Thyroid gland (tissue), 4 donors: ENCODE measurements at regions not wholly inside any gene's neighbourhood (a gene's known extent, or its start where the extent isn't known, plus 50 kb on each side); places are given as distances from the start of the nearest gene placed in this dataset.
A peak's percentile ranks its signal among the peaks of the same experiment; 100 is the strongest.

ENCODE experiments used
- DNase-seq, 2 donors: peaks; one replicate each; pipeline ENCODE4 v3.0.0-alpha.2; 2019
- H3K27ac ChIP-seq, 3 donors: fragments of 200-600 bp; sonication (generic); 1 replicate in 2 of 3; 2 replicates in 1 of 3; pipeline ENCODE4 v1.5.1; 2016 to 2019; ENCODE audit warnings: mild to moderate bottlenecking in 1 of 3, moderate library complexity in 1 of 3
- H3K27me3 ChIP-seq: fragments of 200-600 bp; sonication (generic); one replicate; pipeline ENCODE4 v1.5.1; 2019
- H3K36me3 ChIP-seq, 2 donors: fragments of 200-600 bp; sonication (generic); one replicate each; pipeline ENCODE4 v1.5.1; 2016 to 2019
- H3K4me1 ChIP-seq, 2 donors: fragments of 200-600 bp; sonication (generic); one replicate each; pipeline ENCODE4 v1.5.1; 2017 to 2019
- H3K4me3 ChIP-seq, 3 donors: fragments of 200-600 bp; sonication (generic); replicated peaks in 1 of 3; 1 replicate in 2 of 3; 2 replicates in 1 of 3; pipeline ENCODE4 v1.5.1; 2016; ENCODE audit warnings: mild to moderate bottlenecking in 1 of 3
- H3K9me3 ChIP-seq: fragments of 200-600 bp; sonication (generic); one replicate; pipeline ENCODE4 v1.5.1; 2017
- POLR2A ChIP-seq, 2 donors: fragments of 450-650 bp; IDR thresholded peaks; one replicate each; pipeline ENCODE4 v1.6.1; 2017; ENCODE audit warnings: antibody characterized with exemption in 2 of 2, mild to moderate bottlenecking in 2 of 2, moderate library complexity in 1 of 2
- WGBS, 2 donors: methylation state at CpG; one replicate each; pipeline ENCODE4 v1.1.5; 2017; 5-methylcytosine and 5-hydroxymethylcytosine counted together
- intact Hi-C: fragments of 100-400 bp; cut with DNase I; formaldehyde crosslinking; loops from one replicate; pipeline ENCODE4 v1.15.1; 2023
- TF ChIP-seq, protein P1 (sequence below), 6 experiments: fragments of 200-600 bp in 3 of 6; fragments of 450-650 bp in 3 of 6; sonication (generic) in 3 of 6; IDR thresholded peaks; one replicate each; pipeline ENCODE4 v1.5.1; 2016 to 2019; ENCODE audit warnings: antibody characterized with exemption in 6 of 6, mild to moderate bottlenecking in 2 of 6, inconsistent platforms in 1 of 6, moderate library complexity in 1 of 6

DNA sequence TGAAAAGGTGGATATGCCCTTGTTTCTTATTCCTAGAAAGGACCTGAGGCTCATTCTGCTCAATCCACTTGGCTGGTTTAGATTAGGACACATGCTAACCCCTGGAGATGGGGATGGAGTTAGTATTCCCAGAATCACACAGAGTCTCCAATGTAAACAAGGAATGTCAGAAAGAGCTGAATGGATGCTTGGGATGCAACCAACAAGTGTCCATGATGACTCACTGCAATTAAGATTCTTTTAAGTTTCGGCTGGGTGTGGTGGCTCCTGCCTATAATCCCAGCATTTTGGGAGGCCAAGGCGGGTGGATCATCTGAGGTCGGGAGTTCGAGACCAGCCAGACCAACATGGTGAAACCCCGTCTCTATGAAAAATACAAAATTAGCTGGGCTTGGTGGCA, 315.5 kb upstream of the AZI2 start:
- Histone ChIP-seq H3K36me3 (no peaks in the 10 kb centered on the region), H3K4me3 (no peak overlapping the region), H3K27me3 (no peaks in the 10 kb centered on the region), H3K27ac (no peak overlapping the region), H3K4me1 (peaks cover 0 to 8% of the 10 kb centered on the region in 2 donors), H3K9me3 (no peaks in the 10 kb centered on the region)
- intact Hi-C loops, result no loop called here
- WGBS, 2 donors, result 94 to 100% methylated on average over 3 to 5 of the region's 5 CpGs
- no peak for DNase-seq
- no peak for TF ChIP-seq POLR2A (IDR thresholded peaks at IDR 0.05)
- TF ChIP-seq, protein P1, sequence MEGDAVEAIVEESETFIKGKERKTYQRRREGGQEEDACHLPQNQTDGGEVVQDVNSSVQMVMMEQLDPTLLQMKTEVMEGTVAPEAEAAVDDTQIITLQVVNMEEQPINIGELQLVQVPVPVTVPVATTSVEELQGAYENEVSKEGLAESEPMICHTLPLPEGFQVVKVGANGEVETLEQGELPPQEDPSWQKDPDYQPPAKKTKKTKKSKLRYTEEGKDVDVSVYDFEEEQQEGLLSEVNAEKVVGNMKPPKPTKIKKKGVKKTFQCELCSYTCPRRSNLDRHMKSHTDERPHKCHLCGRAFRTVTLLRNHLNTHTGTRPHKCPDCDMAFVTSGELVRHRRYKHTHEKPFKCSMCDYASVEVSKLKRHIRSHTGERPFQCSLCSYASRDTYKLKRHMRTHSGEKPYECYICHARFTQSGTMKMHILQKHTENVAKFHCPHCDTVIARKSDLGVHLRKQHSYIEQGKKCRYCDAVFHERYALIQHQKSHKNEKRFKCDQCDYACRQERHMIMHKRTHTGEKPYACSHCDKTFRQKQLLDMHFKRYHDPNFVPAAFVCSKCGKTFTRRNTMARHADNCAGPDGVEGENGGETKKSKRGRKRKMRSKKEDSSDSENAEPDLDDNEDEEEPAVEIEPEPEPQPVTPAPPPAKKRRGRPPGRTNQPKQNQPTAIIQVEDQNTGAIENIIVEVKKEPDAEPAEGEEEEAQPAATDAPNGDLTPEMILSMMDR (IDR thresholded peaks at IDR 0.05), result no peak

DNA sequence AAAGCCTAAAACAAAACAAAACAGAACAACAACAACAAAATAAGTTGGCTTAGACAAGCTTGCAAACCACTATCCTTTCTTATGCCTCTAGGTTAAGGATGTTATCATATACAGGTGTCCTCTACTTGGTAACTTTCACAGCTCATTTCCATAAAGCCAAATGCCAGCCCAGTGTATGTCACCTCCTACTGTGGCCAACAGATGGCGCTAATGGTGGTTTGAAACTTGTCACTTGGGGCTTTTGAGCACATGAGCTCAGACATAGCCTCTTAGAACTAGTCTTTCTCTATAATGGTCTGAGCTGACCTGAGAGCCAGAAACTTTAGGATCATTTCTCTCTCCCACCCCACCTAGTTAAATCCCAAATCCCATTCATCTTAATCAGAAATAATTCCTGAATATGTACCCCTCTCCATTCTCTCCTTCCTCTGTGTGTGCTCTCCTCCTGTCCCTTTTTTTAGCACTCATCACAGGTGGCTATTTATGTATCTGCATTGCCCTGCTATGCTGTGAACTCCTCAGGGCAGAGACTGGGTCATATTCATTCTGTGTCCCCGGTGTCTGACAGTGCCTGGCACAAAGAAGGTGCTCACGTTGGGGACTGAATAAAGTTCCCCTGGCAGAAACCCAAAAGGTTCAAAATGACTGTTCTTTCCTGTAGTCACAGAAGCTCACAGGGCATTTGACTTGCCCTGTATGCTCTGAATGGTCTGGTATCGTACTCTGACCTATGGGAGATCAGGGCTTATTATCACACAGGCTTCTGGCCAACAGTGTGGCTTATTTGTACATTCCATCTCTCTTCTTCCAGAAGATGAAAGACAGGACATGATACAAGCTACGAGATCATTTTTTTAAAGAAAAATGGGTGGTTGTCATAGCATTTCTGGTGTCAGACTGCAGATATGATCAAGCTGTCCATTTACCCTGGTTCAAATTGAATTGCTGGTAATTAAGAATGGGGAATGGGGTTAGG, 319.3 kb upstream of the AZI2 start:
- Histone ChIP-seq H3K36me3 (no peaks in the 10 kb centered on the region), H3K4me1 (peaks cover 0 to 8% of the 10 kb centered on the region in 2 donors), H3K4me3 (no peak overlapping the region), H3K27ac (no peak overlapping the region), H3K9me3 (no peaks in the 10 kb centered on the region), H3K27me3 (no peaks in the 10 kb centered on the region)
- intact Hi-C loops, result no loop called here
- peak; percentile 68 to 77 for DNase-seq
- TF ChIP-seq, protein P1 (IDR thresholded peaks at IDR 0.05), result peak; percentile 51 to 87 (median 68)
- TF ChIP-seq POLR2A (IDR thresholded peaks at IDR 0.05), result no peak
- WGBS, 2 donors, result 52% methylated on average over 5 of the region's 5 CpGs

DNA sequence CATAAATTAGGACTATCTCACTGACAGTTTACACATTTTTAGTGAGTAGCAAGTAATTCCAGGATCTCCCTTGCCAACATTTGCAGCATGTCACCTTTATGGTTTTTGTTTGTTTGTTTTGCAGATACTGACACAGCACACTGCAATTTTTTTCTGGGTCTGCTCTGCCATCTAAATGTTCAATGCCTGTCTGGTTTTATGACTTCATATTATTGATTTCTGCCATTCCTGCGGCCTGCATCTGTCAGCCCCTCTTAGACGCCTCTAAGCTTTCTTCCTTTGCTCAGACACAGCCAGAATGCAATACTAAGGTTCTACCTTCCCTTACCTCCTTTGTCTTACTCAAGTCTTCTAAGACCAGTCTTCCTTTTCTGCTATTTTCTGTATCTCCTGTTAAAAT, 321.2 kb upstream of the AZI2 start:
- DNase-seq, result no peak
- no peaks in the 10 kb centered on the region for H3K9me3 ChIP-seq
- H3K27me3 ChIP-seq, result no peaks in the 10 kb centered on the region
- peaks cover 0 to 8% of the 10 kb centered on the region in 2 donors for H3K4me1 ChIP-seq
- H3K36me3 ChIP-seq, result no peaks in the 10 kb centered on the region
- no peak overlapping the region for H3K4me3 ChIP-seq
- TF ChIP-seq, protein P1 (IDR thresholded peaks at IDR 0.05), result no peak
- TF ChIP-seq POLR2A (IDR thresholded peaks at IDR 0.05), result no peak
- 93 to 95% methylated on average over 2 of the region's 2 CpGs for WGBS, 2 donors
- intact Hi-C loops, result no loop called here
- no peak overlapping the region for H3K27ac ChIP-seq

DNA sequence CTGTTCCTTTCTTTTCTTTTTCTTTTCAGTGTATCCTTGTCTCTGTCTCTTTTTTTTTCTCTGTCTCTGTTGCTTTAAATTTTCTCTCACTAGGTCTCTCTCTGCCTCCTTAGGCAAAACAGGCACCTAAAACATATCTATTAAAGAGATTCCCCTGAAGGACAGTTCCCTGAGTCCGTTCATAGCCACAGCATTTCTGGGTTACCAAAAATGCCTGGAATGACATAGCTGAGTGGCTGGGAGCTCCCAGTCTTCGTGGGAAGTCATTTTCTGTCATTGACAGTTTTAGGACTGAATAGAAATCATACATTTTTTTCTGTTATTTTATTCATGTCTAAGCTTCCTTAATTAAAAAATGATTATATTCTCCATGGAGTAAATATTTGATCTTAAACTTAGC, 323.8 kb upstream of the AZI2 start:
- WGBS, 2 donors, result 71 to 75% methylated on average over 2 of the region's 2 CpGs

More for the DNA sequence above, 323.8 kb upstream of the AZI2 start:
- Histone ChIP-seq H3K27ac (no peak overlapping the region), H3K27me3 (no peaks in the 10 kb centered on the region), H3K36me3 (no peaks in the 10 kb centered on the region), H3K9me3 (no peaks in the 10 kb centered on the region), H3K4me1 (peaks cover 0 to 8% of the 10 kb centered on the region in 2 donors), H3K4me3 (no peak overlapping the region)
- no peak for DNase-seq
- intact Hi-C loops, result no loop called here
- TF ChIP-seq POLR2A (IDR thresholded peaks at IDR 0.05), result no peak
- TF ChIP-seq, protein P1 (IDR thresholded peaks at IDR 0.05), result no peak
